Tibial nerve (tissue), 4 donors: ENCODE measurements at regions not wholly inside any gene's neighbourhood (a gene's known extent, or its start where the extent isn't known, plus 50 kb on each side); places are given as distances from the start of the nearest gene placed in this dataset.

Experiments
- DNase-seq, 2 donors: peaks; one replicate each; pipeline ENCODE4 v3.0.0-alpha.2; 2019; ENCODE audit warnings: low spot score in 2 of 2
- H3K27ac ChIP-seq, 4 donors: fragments of 200-600 bp; sonication (generic) in 3 of 4; one replicate each; pipeline ENCODE4 v1.5.1; 2017 to 2019; ENCODE audit warnings: mild to moderate bottlenecking in 1 of 4
- H3K27me3 ChIP-seq, 2 donors: fragments of 200-600 bp; sonication (generic) in 1 of 2; one replicate each; pipeline versions ENCODE4 v1.5.1 to v1.6.0; 2017 to 2019
- H3K36me3 ChIP-seq, 3 donors: fragments of 200-600 bp; sonication (generic); one replicate each; pipeline ENCODE4 v1.5.1; 2018 to 2019
- H3K4me1 ChIP-seq, 4 donors: fragments of 200-600 bp; sonication (generic) in 3 of 4; one replicate each; pipeline ENCODE4 v1.5.1; 2017 to 2019
- H3K4me3 ChIP-seq, 4 donors: fragments of 200-600 bp; sonication (generic) in 3 of 4; one replicate each; pipeline ENCODE4 v1.5.1; 2017 to 2019; ENCODE audit warnings: mild to moderate bottlenecking in 1 of 4, moderate library complexity in 1 of 4
- H3K9me3 ChIP-seq, 4 donors: fragments of 200-600 bp; sonication (generic) in 3 of 4; one replicate each; pipeline ENCODE4 v1.5.1; 2017 to 2019
- CTCF ChIP-seq, 5 experiments: fragments of 200-600 bp in 3 of 5; fragments of 450-650 bp in 2 of 5; sonication (generic) in 3 of 5; IDR thresholded peaks; one replicate each; pipeline ENCODE4 v1.5.1; 2016 to 2019; ENCODE audit warnings: antibody characterized with exemption in 5 of 5, mild to moderate bottlenecking in 3 of 5, moderate library complexity in 2 of 5
- EP300 ChIP-seq, 2 donors: sonication (generic); formaldehyde crosslinking; IDR thresholded peaks; one replicate each; pipeline ENCODE4 v1.6.1; 2017; ENCODE audit warnings: antibody characterized with exemption in 2 of 2, mild to moderate bottlenecking in 1 of 2
- POLR2A ChIP-seq, 2 donors: fragments of 450-650 bp; IDR thresholded peaks; one replicate each; pipeline ENCODE4 v1.6.1; 2017; ENCODE audit warnings: antibody characterized with exemption in 2 of 2, mild to moderate bottlenecking in 2 of 2, moderate library complexity in 2 of 2
- WGBS, 2 donors: methylation state at CpG; one replicate each; pipeline ENCODE4 v1.1.5; 2018; 5-methylcytosine and 5-hydroxymethylcytosine counted together

GRCh38 chr6:91654793-91655192 lies 1067.9 kb upstream of the MAP3K7 start:
- Histone ChIP-seq H3K27ac (no peak overlapping the region), H3K27me3 (no peaks in the 10 kb centered on the region), H3K4me1 (peaks cover 0 to 14% (median 0%) of the 10 kb centered on the region in 4 donors), H3K9me3 (no peaks in the 10 kb centered on the region), H3K4me3 (no peak overlapping the region), H3K36me3 (no peaks in the 10 kb centered on the region)
- DNase-seq: no peak
- 48 to 50% methylated on average over 6 of the region's 6 CpGs for WGBS, 2 donors
- TF ChIP-seq POLR2A (IDR thresholded peaks at IDR 0.05) (no peak), CTCF (IDR thresholded peaks at IDR 0.05) (no peak), EP300 (IDR thresholded peaks at IDR 0.05) (no peak)

- no peak for TF ChIP-seq POLR2A (IDR thresholded peaks at IDR 0.05)
- no peak for TF ChIP-seq EP300 (IDR thresholded peaks at IDR 0.05)
- TF ChIP-seq CTCF (IDR thresholded peaks at IDR 0.05): no peak
- 23 to 28% methylated on average over 3 of the region's 3 CpGs for WGBS, 2 donors
- Histone ChIP-seq H3K27ac (no peak overlapping the region), H3K4me3 (no peak overlapping the region), H3K36me3 (no peaks in the 10 kb centered on the region), H3K4me1 (peaks cover 0 to 14% (median 0%) of the 10 kb centered on the region in 4 donors), H3K27me3 (no peaks in the 10 kb centered on the region), H3K9me3 (no peaks in the 10 kb centered on the region)
- DNase-seq: no peak
These were observed 1067.5 kb upstream of the MAP3K7 start for GRCh38 chr6:91654357-91654756.

- no peak overlapping the region for H3K27ac ChIP-seq
- H3K4me3 ChIP-seq: no peak overlapping the region
- peaks cover 0 to 14% (median 0%) of the 10 kb centered on the region in 4 donors for H3K4me1 ChIP-seq
- TF ChIP-seq POLR2A (IDR thresholded peaks at IDR 0.05) (no peak), EP300 (IDR thresholded peaks at IDR 0.05) (no peak), CTCF (IDR thresholded peaks at IDR 0.05) (no peak)
- no peak for DNase-seq
- no peaks in the 10 kb centered on the region for H3K9me3 ChIP-seq
- no peaks in the 10 kb centered on the region for H3K36me3 ChIP-seq
- 26 to 29% methylated on average over 5 of the region's 5 CpGs for WGBS, 2 donors
- H3K27me3 ChIP-seq: no peaks in the 10 kb centered on the region
These were observed 1067.0 kb upstream of the MAP3K7 start for GRCh38 chr6:91653895-91654294.

GRCh38 chr6:91653076-91653723 lies 1066.3 kb upstream of the MAP3K7 start:
- TF ChIP-seq EP300 (IDR thresholded peaks at IDR 0.05) (no peak), POLR2A (IDR thresholded peaks at IDR 0.05) (no peak)
- Histone ChIP-seq H3K27ac (no peak overlapping the region), H3K4me1 (peaks cover 0 to 14% (median 0%) of the 10 kb centered on the region in 4 donors), H3K36me3 (no peaks in the 10 kb centered on the region), H3K9me3 (no peaks in the 10 kb centered on the region), H3K4me3 (no peak overlapping the region), H3K27me3 (no peaks in the 10 kb centered on the region)
- DNase-seq: no peak
- 75 to 77% methylated on average over 6 of the region's 6 CpGs for WGBS, 2 donors

- TF ChIP-seq POLR2A (IDR thresholded peaks at IDR 0.05) (no peak), CTCF (IDR thresholded peaks at IDR 0.05) (no peak), EP300 (IDR thresholded peaks at IDR 0.05) (no peak)
- H3K27ac ChIP-seq: no peak overlapping the region
- no peak for DNase-seq
- no peaks in the 10 kb centered on the region for H3K27me3 ChIP-seq
- H3K9me3 ChIP-seq: no peaks in the 10 kb centered on the region
- H3K4me1 ChIP-seq: no peaks in the 10 kb centered on the region
- no peak overlapping the region for H3K4me3 ChIP-seq
- WGBS, 2 donors: 18 to 35% methylated on average over 1 of the region's 1 CpG
- H3K36me3 ChIP-seq: no peaks in the 10 kb centered on the region
These were observed 1059.8 kb upstream of the MAP3K7 start for GRCh38 chr6:91646649-91647048.
